GM18858 (cell line): ENCODE measurements at regions not wholly inside any gene's neighbourhood (a gene's known extent, or its start where the extent isn't known, plus 50 kb on each side); places are given as distances from the start of the nearest gene placed in this dataset.
"Not testable (repeated sequence)": the region's sequence is repeated elsewhere in the genome, so short reads cannot be mapped to it uniquely, and the experiment has no call there.

Experiments used
- ATAC-seq: cut with Tn5 transposase; IDR thresholded peaks from one replicate; pipeline ENCODE4 v1.9.1; 2021; ENCODE audit not compliant: unreplicated experiment

- peak; percentile 40 for ATAC-seq
Measured at GRCh38 chr21:23955135-23955843, 1652.0 kb downstream of the MRPL39 start.

GRCh38 chr21:23952269-23952668, 1655.0 kb downstream of the MRPL39 start:
- no peak for ATAC-seq

GRCh38 chr21:23951251-23951650, 1656.0 kb downstream of the MRPL39 start:
- no peak for ATAC-seq

- ATAC-seq: no peak
Measured at GRCh38 chr21:23950344-23950743, 1656.9 kb downstream of the MRPL39 start.

GRCh38 chr21:23949493-23949892, 1657.8 kb downstream of the MRPL39 start:
- ATAC-seq: no peak

GRCh38 chr21:23939369-23940065, 1667.8 kb downstream of the MRPL39 start:
- ATAC-seq: peak; percentile 62

GRCh38 chr21:23936991-23937390, 1670.3 kb downstream of the MRPL39 start:
- no peak for ATAC-seq

- no peak for ATAC-seq
Measured at GRCh38 chr21:23936224-23936623, 1671.1 kb downstream of the MRPL39 start.

- ATAC-seq: no peak
Measured at GRCh38 chr21:23930565-23930964, 1676.7 kb downstream of the MRPL39 start.

GRCh38 chr21:23926430-23926829, 1680.9 kb downstream of the MRPL39 start:
- ATAC-seq: not testable (repeated sequence)

GRCh38 chr21:23921670-23922418, 1685.4 kb downstream of the MRPL39 start:
- ATAC-seq: peak; percentile 46

GRCh38 chr21:23900727-23901126, 1706.6 kb downstream of the MRPL39 start:
- ATAC-seq: no peak

- ATAC-seq: no peak
Measured at GRCh38 chr21:23899561-23899960, 1707.7 kb downstream of the MRPL39 start.

GRCh38 chr21:23890652-23891051, 1716.6 kb downstream of the MRPL39 start:
- no peak for ATAC-seq

GRCh38 chr21:23887725-23888306, 1719.5 kb downstream of the MRPL39 start:
- peak; percentile 62 for ATAC-seq

- ATAC-seq: peak; percentile 10
Measured at GRCh38 chr21:23886828-23887724, 1720.2 kb downstream of the MRPL39 start.

GRCh38 chr21:23881783-23882182, 1725.5 kb downstream of the MRPL39 start:
- ATAC-seq: no peak

- no peak for ATAC-seq
Measured at GRCh38 chr21:23876925-23877558, 1730.2 kb downstream of the MRPL39 start.

- no peak for ATAC-seq
Measured at GRCh38 chr21:23874271-23874670, 1733.0 kb downstream of the MRPL39 start.

- ATAC-seq: no peak
Measured at GRCh38 chr21:23861911-23862504, 1745.3 kb downstream of the MRPL39 start.
